ENCODE measurements at regions not wholly inside any gene's neighbourhood (a gene's known extent, or its start where the extent isn't known, plus 50 kb on each side); places are given as distances from the start of the nearest gene placed in this dataset.

DNA sequence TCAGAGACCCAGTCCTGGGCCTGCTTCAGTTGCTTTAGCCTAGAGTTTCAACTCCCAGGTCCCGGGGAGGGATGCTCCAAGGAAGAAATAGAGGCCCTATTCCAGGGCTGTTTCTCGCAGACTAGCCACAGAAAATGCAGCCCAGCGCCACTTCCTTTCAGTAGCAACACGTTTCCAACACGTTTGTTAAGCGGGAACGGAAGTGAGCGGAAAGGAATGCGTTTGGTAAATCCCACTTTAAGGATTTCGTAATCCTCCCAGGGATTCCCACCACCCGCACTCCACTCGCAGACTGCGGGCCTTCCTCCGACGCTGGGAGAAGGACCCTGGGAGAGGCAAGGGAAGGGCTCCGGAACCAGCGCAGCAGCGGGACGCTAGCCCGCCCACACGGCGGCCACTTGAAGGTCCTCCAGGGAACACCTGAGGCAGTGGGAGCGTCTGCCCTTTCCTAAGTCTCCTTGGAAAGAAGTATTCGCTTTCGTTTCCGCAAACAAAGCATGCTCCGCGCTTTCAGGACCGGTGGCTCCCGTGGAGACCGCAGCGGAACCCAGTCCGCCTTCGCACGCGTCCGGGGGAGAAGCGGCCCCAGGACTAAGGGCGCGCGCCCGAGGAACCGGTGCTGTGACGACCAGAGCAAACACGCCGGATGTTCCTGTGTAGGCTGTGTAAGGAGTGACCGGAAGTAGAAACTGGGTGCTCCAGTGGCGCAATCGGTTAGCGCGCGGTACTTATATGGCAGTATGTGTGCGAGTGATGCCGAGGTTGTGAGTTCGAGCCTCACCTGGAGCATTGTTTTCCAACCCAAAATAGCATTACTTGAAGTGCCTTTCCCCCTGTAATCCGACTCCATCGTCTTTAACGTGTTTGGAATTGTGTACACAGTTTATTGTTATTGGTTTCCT, 227.6 kb upstream of the PRSS16 start:
- H3K14ac ChIP-seq (ENCODE audit: insufficient read depth, low read length) = peak overlapping the region; percentile 88

More for the DNA sequence above, 227.6 kb upstream of the PRSS16 start:
- Histone ChIP-seq H4K5ac (ENCODE audit: insufficient read length, low read depth, low read length) (peak overlapping the region; percentile 2), H4K91ac (ENCODE audit: insufficient read length, low read depth, low read length) (no peak overlapping the region), H3K23ac (ENCODE audit: insufficient read length, low read depth, low read length) (no peak overlapping the region), H3K4me1 (ENCODE audit: insufficient read depth, low read length) (no peaks in the 10 kb centered on the region; the same call in 1 of the 2 replicates), H2AFZ (ENCODE audit: low read length) (no peak overlapping the region), H3K9ac (ENCODE audit: extremely low read depth, insufficient read length, low read length) (peak overlapping the region; percentile 77), H3K27me3 (ENCODE audit: insufficient read depth, low read length) (no peaks in the 10 kb centered on the region), H2BK12ac (ENCODE audit: insufficient read length, low read depth, low read length) (no peak overlapping the region), H3K79me1 (ENCODE audit: insufficient read depth, low read depth, low read length, poor library complexity, severe bottlenecking) (peaks cover 3% of the 10 kb centered on the region), H3K23me2 (ENCODE audit: insufficient read length, low read depth, low read length, poor library complexity, severe bottlenecking) (no peaks in the 10 kb centered on the region), H3K4me2 (ENCODE audit: insufficient read depth, insufficient read length, low read length) (peak overlapping the region; percentile 48), H3K9me3 (ENCODE audit: control insufficient read depth, low read depth, low read length) (no peaks in the 10 kb centered on the region), H3K56ac (ENCODE audit: insufficient read length, low read depth, low read length) (no peak overlapping the region), H3K27ac (ENCODE audit: insufficient read length, low read depth, low read length) (peak overlapping the region; percentile 74), H3T11ph (ENCODE audit: low read length) (no peak overlapping the region), H2BK20ac (ENCODE audit: low read depth, low read length, poor library complexity, severe bottlenecking) (no peak overlapping the region), H3K4ac (ENCODE audit: low read depth, low read length) (no peak overlapping the region; the same call in 1 of the 2 replicates), H4K20me1 (ENCODE audit: control insufficient read depth, insufficient read depth, insufficient read length) (no peaks in the 10 kb centered on the region), H2AK5ac (ENCODE audit: insufficient read length, low read length) (no peak overlapping the region), H3K18ac (ENCODE audit: insufficient read length, low read depth, low read length) (peak overlapping the region; percentile 85), H2BK120ac (ENCODE audit: low read depth, low read length, poor library complexity, severe bottlenecking) (peak overlapping the region; percentile 63), H4K8ac (replicated peaks; ENCODE audit: insufficient read length, low read depth, low read length) (no peak overlapping the region), H2BK15ac (ENCODE audit: low read depth, low read length) (no peak overlapping the region), H2BK5ac (ENCODE audit: insufficient read length, low read length) (peak overlapping the region; percentile 56), H3K79me2 (ENCODE audit: insufficient read depth, low read length) (no peaks in the 10 kb centered on the region)
- WGBS (ENCODE audit: extremely low coverage, insufficient read length, low lambda C conversion rate) = no CpG with 5 or more reads among the region's 58 CpGs
- H3K27me3 Mint-ChIP-seq (ENCODE audit: low read depth) = no peaks in the 10 kb centered on the region; the same call in none of the 2 replicates
- H3K4me1 Mint-ChIP-seq = peaks cover 14 to 23% of the 10 kb centered on the region in 2 experiments
- peaks cover 17 to 25% of the 10 kb centered on the region in 2 experiments for H3K9me3 Mint-ChIP-seq
- H3K36me3 Mint-ChIP-seq (ENCODE audit: insufficient read depth in 1 of 3, low read depth in 3 of 3) = peaks cover 10 to 28% (median 10%) of the 10 kb centered on the region in 3 experiments; a peak in 6 of 7 replicates
- TF ChIP-seq, protein P1, sequence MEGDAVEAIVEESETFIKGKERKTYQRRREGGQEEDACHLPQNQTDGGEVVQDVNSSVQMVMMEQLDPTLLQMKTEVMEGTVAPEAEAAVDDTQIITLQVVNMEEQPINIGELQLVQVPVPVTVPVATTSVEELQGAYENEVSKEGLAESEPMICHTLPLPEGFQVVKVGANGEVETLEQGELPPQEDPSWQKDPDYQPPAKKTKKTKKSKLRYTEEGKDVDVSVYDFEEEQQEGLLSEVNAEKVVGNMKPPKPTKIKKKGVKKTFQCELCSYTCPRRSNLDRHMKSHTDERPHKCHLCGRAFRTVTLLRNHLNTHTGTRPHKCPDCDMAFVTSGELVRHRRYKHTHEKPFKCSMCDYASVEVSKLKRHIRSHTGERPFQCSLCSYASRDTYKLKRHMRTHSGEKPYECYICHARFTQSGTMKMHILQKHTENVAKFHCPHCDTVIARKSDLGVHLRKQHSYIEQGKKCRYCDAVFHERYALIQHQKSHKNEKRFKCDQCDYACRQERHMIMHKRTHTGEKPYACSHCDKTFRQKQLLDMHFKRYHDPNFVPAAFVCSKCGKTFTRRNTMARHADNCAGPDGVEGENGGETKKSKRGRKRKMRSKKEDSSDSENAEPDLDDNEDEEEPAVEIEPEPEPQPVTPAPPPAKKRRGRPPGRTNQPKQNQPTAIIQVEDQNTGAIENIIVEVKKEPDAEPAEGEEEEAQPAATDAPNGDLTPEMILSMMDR (conservative IDR thresholded peaks at IDR 0.05) = no peak
- peak overlapping the region; percentile 73 to 83 for H3K4me3 Mint-ChIP-seq
- peak; percentile 94 for DNase-seq
- H3K27ac Mint-ChIP-seq = peak overlapping the region; percentile 85 to 98 (median 96)
